Liver (tissue), 3 donors: ENCODE measurements at regions not wholly inside any gene's neighbourhood (a gene's known extent, or its start where the extent isn't known, plus 50 kb on each side); places are given as distances from the start of the nearest gene placed in this dataset.

Experiments used
- EGR1 ChIP-seq, 2 donors: IDR thresholded peaks; 2 replicates each; pipeline ENCODE4 v1.6.1; 2016 to 2018; ENCODE audit warnings: antibody characterized with exemption in 2 of 2, low read depth in 2 of 2
- RXRA ChIP-seq, 2 donors: IDR thresholded peaks; 2 replicates each; pipeline ENCODE4 v1.6.1; 2017 to 2018; ENCODE audit warnings: antibody characterized with exemption in 2 of 2, mild to moderate bottlenecking in 1 of 2
- TF ChIP-seq, protein P1 (sequence below): fragments of 150-350 bp; IDR thresholded peaks from 2 replicates; pipeline ENCODE4 v1.5.1; 2017; ENCODE audit warnings: improper control_type of control experiment, low read depth, low read length; ENCODE audit not compliant: missing input control
- TF ChIP-seq, protein P2 (sequence below): IDR thresholded peaks from 2 replicates; pipeline ENCODE4 v1.6.1; 2016; ENCODE audit warnings: antibody characterized with exemption
- donor health status: healthy.
- donor health status: healthy.

DNA sequence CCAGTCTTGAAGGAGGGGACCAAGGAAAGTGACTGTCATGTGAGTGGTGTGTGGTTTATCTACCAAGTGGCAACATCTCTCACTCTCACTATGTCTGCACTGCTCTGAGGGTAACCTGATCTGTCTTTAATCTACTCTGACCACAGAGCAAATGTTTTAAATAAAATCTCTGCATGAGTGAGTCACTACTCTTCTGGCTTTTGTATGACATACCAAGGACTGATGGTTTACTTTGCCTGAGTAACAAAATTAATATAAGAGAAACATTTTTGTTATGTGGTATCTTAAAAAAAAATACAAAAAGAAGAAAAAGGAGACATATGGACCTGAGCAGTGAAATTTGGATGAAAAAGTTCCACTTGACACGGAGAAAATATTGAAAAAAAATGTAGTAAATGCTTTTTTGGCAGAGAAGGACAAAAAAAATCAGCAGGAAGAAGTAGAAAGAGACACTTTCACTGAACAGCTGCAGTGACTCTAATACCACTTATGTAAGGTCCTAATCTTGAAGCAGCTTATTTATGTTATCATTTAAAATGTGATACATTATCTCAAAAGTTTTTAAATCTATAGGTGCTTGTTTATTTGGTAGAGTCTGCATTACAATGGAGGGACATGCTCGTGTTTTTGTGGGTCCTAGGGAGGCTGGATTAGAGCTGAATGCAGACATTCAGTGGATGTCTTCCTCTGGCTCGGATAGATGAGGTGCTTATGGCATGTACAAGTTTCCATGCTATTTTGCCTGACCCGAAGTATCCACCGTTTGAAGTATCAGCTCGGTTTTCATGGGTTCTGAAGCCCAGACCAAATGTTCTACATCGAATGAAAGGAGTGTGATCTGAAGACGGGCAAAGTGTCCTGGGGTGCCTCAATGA, 240.7 kb downstream of the MAP2K6 start:
- TF ChIP-seq, protein P1, sequence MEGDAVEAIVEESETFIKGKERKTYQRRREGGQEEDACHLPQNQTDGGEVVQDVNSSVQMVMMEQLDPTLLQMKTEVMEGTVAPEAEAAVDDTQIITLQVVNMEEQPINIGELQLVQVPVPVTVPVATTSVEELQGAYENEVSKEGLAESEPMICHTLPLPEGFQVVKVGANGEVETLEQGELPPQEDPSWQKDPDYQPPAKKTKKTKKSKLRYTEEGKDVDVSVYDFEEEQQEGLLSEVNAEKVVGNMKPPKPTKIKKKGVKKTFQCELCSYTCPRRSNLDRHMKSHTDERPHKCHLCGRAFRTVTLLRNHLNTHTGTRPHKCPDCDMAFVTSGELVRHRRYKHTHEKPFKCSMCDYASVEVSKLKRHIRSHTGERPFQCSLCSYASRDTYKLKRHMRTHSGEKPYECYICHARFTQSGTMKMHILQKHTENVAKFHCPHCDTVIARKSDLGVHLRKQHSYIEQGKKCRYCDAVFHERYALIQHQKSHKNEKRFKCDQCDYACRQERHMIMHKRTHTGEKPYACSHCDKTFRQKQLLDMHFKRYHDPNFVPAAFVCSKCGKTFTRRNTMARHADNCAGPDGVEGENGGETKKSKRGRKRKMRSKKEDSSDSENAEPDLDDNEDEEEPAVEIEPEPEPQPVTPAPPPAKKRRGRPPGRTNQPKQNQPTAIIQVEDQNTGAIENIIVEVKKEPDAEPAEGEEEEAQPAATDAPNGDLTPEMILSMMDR, result no peak
- TF ChIP-seq RXRA (IDR thresholded peaks at IDR 0.05) (no peak), EGR1 (IDR thresholded peaks at IDR 0.05; ENCODE audit: low read depth in 2 of 2) (no peak)
- TF ChIP-seq, protein P2, sequence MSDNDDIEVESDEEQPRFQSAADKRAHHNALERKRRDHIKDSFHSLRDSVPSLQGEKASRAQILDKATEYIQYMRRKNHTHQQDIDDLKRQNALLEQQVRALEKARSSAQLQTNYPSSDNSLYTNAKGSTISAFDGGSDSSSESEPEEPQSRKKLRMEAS, result no peak
